ENCODE measurements at regions not wholly inside any gene's neighbourhood (a gene's known extent, or its start where the extent isn't known, plus 50 kb on each side); places are given as distances from the start of the nearest gene placed in this dataset.
A peak's percentile ranks its signal among the peaks of the same experiment; 100 is the strongest.

DNA sequence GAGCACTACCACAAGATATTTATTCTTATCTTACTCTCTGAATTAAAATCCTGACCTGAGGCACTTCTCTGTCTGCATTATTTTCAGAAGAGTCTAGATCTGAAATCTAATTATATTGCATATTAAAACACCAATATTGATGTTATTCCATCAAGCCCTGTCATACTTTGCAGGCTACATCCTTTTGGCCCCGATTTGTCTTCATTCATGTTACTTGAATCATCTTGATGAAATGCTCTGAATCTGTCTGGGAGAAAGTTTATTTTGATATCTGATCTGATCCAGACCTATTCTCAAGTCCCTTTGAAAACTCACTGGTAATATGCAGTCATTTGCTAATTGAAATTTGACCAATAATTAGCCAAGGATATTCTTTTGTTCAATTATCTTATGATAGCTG lies 79.9 kb downstream of the BBS10 start:
- H3K4me3 ChIP-seq (ENCODE audit: low read depth, poor library complexity, severe bottlenecking), result no peak overlapping the region
- no peak for TF ChIP-seq POLR2A (IDR thresholded peaks at IDR 0.05)
- TF ChIP-seq, protein P1, sequence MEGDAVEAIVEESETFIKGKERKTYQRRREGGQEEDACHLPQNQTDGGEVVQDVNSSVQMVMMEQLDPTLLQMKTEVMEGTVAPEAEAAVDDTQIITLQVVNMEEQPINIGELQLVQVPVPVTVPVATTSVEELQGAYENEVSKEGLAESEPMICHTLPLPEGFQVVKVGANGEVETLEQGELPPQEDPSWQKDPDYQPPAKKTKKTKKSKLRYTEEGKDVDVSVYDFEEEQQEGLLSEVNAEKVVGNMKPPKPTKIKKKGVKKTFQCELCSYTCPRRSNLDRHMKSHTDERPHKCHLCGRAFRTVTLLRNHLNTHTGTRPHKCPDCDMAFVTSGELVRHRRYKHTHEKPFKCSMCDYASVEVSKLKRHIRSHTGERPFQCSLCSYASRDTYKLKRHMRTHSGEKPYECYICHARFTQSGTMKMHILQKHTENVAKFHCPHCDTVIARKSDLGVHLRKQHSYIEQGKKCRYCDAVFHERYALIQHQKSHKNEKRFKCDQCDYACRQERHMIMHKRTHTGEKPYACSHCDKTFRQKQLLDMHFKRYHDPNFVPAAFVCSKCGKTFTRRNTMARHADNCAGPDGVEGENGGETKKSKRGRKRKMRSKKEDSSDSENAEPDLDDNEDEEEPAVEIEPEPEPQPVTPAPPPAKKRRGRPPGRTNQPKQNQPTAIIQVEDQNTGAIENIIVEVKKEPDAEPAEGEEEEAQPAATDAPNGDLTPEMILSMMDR (IDR thresholded peaks at IDR 0.05), result no peak
- 58 to 61% methylated on average over 1 of the region's 1 CpG for WGBS, 2 donors
- intact Hi-C loops (cut with DNase I; ENCODE audit: low total_unique reads), result no loop called here
- DNase-seq (ENCODE audit: low spot score in 2 of 2), result no peak

DNA sequence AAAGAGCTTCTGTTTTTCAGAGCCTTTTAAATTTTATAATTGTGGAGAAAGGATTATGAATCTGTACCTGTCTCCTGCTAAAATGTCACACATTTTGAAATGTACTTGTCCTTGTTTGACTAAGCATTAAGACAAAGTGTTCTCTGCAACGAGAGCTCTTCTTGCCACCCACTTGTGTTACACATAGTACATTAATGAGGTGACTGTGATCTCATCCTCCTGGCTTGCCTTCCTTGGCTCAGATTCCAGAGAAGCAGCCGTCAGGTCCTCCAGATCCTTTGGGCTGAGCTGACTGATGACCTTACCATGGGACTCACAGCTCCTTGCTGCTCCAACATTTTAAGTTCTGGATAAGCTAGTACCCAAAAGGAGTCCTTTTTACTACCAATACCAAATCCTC lies 81.4 kb downstream of the BBS10 start:
- TF ChIP-seq, protein P1 (IDR thresholded peaks at IDR 0.05), result no peak
- intact Hi-C loops (cut with DNase I; ENCODE audit: low total_unique reads), result no loop called here
- DNase-seq (ENCODE audit: low spot score in 2 of 2), result peak in 1 of 2 donors; percentile 82
- H3K4me3 ChIP-seq (ENCODE audit: low read depth, poor library complexity, severe bottlenecking), result no peak overlapping the region
- WGBS, 2 donors, result 20 to 21% methylated on average over 2 of the region's 2 CpGs

DNA sequence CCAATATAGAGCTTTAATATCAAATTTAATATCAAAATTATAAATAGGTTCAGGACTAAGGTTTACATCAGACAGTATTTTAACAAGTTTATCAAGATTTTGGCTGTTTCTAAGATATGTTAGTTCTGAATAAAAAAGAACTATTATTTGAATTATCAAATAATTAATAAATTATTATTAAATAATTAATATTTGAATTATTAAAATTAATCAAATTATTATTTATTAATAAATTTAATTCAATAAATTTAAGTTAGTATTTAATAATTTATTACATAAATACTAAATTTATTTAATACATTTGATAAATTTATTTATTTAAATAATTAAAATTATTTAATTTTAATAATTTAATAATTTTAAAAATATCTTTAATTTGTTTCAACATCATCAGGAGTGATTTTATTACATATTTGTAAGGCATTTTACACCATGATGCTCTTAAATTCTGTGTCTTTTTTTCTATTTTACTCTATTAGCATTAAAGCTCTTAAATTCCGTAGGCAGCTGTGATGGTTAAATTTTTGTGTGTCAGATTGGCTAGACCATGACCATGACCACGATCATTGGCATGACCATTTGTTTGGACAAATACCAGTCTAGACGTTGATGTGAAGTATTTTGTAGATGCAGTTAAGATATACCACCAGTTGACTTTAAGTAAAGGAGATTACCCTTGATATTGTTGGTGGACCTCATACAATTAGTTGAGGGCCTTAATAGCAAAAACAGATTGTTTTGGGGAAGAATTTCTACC lies 82.6 kb downstream of the BBS10 start:
- intact Hi-C loops (cut with DNase I; ENCODE audit: low total_unique reads), result no loop called here
- 61 to 84% methylated on average over 3 of the region's 3 CpGs for WGBS, 2 donors
- no peak overlapping the region for H3K4me3 ChIP-seq (ENCODE audit: low read depth, poor library complexity, severe bottlenecking)
- TF ChIP-seq, protein P1 (IDR thresholded peaks at IDR 0.05), result no peak
- no peak for TF ChIP-seq POLR2A (IDR thresholded peaks at IDR 0.05)
- no peak for DNase-seq (ENCODE audit: low spot score in 2 of 2)

DNA sequence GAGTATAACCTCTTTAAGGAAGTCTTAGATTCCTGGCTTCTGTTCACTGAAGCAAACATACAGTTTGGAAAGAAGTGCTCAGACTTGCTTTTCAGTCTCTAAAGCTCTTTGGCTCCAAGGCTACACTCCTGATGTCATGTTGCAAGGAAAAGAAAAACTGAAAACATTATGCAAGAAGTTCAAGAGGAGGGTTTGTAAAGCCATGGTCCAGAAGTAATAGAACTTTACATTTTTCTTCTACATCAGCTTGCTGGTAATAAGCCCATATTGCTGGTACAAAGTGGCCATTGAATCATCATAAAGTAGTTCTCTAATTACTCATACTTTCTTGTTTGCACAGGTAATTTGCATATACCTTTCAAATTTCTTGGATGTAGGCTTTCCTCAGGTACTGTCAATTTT lies 83.6 kb downstream of the BBS10 start:
- no peak overlapping the region for H3K4me3 ChIP-seq (ENCODE audit: low read depth, poor library complexity, severe bottlenecking)
- TF ChIP-seq POLR2A (IDR thresholded peaks at IDR 0.05), result no peak
- TF ChIP-seq, protein P1 (IDR thresholded peaks at IDR 0.05), result no peak
- intact Hi-C loops (cut with DNase I; ENCODE audit: low total_unique reads), result no loop called here
- no peak for DNase-seq (ENCODE audit: low spot score in 2 of 2)

DNA sequence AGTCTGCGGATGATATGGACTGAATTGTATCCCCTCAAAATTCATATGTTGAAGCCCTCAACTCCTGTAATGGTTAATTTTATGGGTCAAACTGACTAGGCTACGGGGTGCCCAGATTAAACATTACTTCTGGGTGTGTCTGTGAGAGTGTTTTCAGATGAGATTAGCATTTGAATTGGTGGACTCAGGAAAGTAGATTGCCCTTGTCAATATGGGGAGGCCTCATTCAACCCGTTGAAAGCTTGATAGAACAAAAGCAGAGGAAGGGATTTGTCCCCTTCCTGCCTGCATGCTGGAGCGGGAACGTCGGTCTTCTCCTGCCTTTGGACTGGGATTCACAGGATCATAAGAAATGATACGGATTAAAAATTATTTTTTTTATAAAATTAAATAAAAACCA lies 84.5 kb downstream of the BBS10 start:
- no peak overlapping the region for H3K4me3 ChIP-seq (ENCODE audit: low read depth, poor library complexity, severe bottlenecking)
- TF ChIP-seq POLR2A (IDR thresholded peaks at IDR 0.05), result no peak
- TF ChIP-seq, protein P1 (IDR thresholded peaks at IDR 0.05), result no peak
- intact Hi-C loops (cut with DNase I; ENCODE audit: low total_unique reads), result no loop called here
- DNase-seq (ENCODE audit: low spot score in 2 of 2), result no peak
- 85 to 87% methylated on average over 7 of the region's 7 CpGs for WGBS, 2 donors

DNA sequence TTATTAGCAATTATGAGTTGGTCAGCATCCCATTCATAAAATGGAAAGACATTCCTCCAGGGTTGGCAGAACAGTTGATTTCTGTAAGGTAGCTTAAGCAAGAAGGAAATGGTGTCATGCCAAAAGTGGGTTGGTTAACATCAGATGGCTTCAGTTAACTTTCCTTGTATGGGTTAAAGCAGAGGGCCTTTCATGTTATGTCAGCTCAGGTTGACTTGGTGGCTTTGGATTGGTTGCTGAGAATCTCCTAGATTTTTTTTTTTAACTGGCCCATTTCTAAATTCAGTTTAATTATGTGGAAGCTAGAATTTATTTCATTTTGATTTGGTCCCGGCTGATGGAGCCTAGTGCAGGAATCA lies 87.8 kb downstream of the BBS10 start:
- TF ChIP-seq POLR2A (IDR thresholded peaks at IDR 0.05), result no peak
- TF ChIP-seq, protein P1 (IDR thresholded peaks at IDR 0.05), result no peak

More for the DNA sequence above, 87.8 kb downstream of the BBS10 start:
- DNase-seq (ENCODE audit: low spot score in 2 of 2), result no peak
- whole genome bisulfite sequencing, 2 donors, result 50 to 58% methylated on average over 1 of the region's 1 CpG
- intact Hi-C loops (cut with DNase I; ENCODE audit: low total_unique reads), result no loop called here
- no peak overlapping the region for H3K4me3 ChIP-seq (ENCODE audit: low read depth, poor library complexity, severe bottlenecking)

Data from lower leg skin (tissue), 4 donors.